ENCODE measurements at regions not wholly inside any gene's neighbourhood (a gene's known extent, or its start where the extent isn't known, plus 50 kb on each side); places are given as distances from the start of the nearest gene placed in this dataset.

DNA sequence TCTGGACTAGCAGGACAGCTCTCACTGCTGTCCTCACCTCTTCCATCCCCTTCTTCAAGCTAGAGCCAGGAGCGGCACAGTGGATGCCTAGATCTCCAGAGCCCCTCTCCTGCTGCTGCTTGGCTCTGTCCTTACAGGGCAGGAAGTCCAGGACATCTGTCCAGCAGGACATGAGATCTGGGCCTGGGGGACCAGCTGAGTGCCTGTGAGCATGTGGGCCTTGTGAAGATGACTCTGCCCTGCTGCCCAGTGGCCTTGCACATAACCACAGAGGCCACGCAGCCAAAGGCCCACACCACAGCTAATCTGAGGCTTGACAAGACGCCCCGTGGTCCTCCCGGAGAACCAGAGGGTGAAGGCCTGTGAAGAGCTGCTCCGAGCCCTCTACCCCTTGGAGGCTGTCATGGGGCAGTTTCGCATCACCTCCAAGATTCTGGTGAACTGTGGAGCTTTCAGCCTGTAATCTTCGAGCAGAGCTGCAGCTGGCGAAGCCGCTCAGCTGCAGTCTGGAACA is 516.7 kb upstream of the HS6ST1 start:
- no peak for TF ChIP-seq CTCF (IDR thresholded peaks at IDR 0.05; ENCODE audit: insufficient read depth, low read depth, low read length)
- no peak for DNase-seq (ENCODE audit: low read depth)
- H3K4me3 ChIP-seq (ENCODE audit: low read depth, low read length), result no peak overlapping the region

DNA sequence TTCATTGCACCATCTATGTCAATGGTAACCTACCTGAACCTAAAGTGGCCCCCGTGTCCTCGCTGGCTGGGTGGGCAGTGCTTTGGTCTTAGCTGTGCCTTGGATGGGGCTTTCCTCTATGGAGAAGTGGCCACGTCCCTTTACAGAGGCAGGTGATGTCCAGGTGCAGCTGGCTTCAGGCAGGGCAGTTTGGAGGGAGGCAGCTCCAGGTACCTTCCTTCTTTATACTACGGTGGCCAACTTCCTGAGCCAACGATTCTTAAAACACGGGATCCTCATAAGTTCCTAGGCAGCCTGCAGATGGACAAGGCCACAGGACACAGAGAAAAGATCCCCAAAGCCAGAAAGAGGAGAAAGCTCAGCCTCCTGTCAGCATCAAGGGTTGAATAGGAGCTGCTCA is 517.3 kb upstream of the HS6ST1 start:
- no peak overlapping the region for H3K4me3 ChIP-seq (ENCODE audit: low read depth, low read length)
- no peak for DNase-seq (ENCODE audit: low read depth)
- TF ChIP-seq CTCF (IDR thresholded peaks at IDR 0.05; ENCODE audit: insufficient read depth, low read depth, low read length), result no peak

- no peak for TF ChIP-seq CTCF (IDR thresholded peaks at IDR 0.05; ENCODE audit: insufficient read depth, low read depth, low read length)
- no peak overlapping the region for H3K4me3 ChIP-seq (ENCODE audit: low read depth, low read length)
- DNase-seq (ENCODE audit: low read depth), result no peak
Observed at GRCh38 chr2:128836559-128837100, 518.0 kb upstream of the HS6ST1 start.

DNA sequence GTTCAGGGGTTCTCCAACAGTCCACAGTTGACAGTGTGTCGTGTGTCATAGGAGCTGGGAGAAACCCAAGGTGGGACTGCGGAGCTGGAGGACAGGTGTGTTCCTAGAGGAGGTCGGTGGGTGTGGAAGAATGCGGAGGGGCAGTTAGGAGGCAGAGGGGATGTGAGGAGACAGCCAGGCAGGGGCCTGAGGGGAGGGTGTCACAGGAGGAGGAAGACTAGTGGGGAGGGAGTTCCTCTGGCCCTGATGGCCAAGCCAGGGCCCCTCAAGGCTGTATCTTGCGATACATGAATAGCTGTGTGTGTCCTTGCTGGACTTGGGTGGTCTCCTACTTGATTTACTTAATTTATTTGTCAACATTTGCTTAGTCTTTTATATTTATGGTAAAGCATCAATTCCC is 519.6 kb upstream of the HS6ST1 start:
- no peak for DNase-seq (ENCODE audit: low read depth)
- TF ChIP-seq CTCF (IDR thresholded peaks at IDR 0.05; ENCODE audit: insufficient read depth, low read depth, low read length), result no peak
- no peak overlapping the region for H3K4me3 ChIP-seq (ENCODE audit: low read depth, low read length)

- no peak for DNase-seq (ENCODE audit: low read depth)
- TF ChIP-seq CTCF (IDR thresholded peaks at IDR 0.05; ENCODE audit: insufficient read depth, low read depth, low read length), result no peak
- H3K4me3 ChIP-seq (ENCODE audit: low read depth, low read length), result no peak overlapping the region
Observed at GRCh38 chr2:128841803-128842202, 523.1 kb upstream of the HS6ST1 start.

- no peak for DNase-seq (ENCODE audit: low read depth)
- no peak overlapping the region for H3K4me3 ChIP-seq (ENCODE audit: low read depth, low read length)
- TF ChIP-seq CTCF (IDR thresholded peaks at IDR 0.05; ENCODE audit: insufficient read depth, low read depth, low read length), result no peak
Observed at GRCh38 chr2:128867311-128867710, 548.6 kb upstream of the HS6ST1 start.

Data from fibroblast of villous mesenchyme (primary cell).